ENCODE measurements at regions not wholly inside any gene's neighbourhood (a gene's known extent, or its start where the extent isn't known, plus 50 kb on each side); places are given as distances from the start of the nearest gene placed in this dataset.

DNA sequence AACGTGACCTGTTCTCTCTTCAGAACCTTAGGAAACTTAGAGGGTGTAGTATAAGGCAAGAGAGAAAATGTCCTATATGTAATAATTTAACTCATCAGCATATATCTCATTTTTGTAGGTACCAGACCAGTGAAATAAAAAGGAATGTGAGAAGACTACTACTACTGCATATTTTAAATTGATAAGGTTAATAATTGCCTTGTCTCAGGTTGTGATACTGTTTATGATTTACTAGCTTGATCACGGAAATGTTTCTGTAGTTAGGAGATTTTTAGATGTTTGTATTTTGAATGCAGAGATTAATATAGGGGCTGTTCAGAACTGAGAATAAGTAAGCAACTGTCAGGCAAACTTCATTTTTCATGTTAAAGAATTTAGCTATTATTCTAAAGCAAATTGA, 1563.4 kb downstream of the C4orf33 start:
- TF ChIP-seq, protein P1, sequence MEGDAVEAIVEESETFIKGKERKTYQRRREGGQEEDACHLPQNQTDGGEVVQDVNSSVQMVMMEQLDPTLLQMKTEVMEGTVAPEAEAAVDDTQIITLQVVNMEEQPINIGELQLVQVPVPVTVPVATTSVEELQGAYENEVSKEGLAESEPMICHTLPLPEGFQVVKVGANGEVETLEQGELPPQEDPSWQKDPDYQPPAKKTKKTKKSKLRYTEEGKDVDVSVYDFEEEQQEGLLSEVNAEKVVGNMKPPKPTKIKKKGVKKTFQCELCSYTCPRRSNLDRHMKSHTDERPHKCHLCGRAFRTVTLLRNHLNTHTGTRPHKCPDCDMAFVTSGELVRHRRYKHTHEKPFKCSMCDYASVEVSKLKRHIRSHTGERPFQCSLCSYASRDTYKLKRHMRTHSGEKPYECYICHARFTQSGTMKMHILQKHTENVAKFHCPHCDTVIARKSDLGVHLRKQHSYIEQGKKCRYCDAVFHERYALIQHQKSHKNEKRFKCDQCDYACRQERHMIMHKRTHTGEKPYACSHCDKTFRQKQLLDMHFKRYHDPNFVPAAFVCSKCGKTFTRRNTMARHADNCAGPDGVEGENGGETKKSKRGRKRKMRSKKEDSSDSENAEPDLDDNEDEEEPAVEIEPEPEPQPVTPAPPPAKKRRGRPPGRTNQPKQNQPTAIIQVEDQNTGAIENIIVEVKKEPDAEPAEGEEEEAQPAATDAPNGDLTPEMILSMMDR (IDR thresholded peaks at IDR 0.05) = no peak
- DNase-seq (ENCODE audit: low spot score) (no peak), ATAC-seq (ENCODE audit: low FRiP score) (no peak)

GRCh38 chr4:130668859-130669258, 1572.9 kb downstream of the C4orf33 start:
- DNase-seq (ENCODE audit: low spot score) (no peak), ATAC-seq (ENCODE audit: low FRiP score) (no peak)
- TF ChIP-seq, protein P1 (IDR thresholded peaks at IDR 0.05) = no peak

DNA sequence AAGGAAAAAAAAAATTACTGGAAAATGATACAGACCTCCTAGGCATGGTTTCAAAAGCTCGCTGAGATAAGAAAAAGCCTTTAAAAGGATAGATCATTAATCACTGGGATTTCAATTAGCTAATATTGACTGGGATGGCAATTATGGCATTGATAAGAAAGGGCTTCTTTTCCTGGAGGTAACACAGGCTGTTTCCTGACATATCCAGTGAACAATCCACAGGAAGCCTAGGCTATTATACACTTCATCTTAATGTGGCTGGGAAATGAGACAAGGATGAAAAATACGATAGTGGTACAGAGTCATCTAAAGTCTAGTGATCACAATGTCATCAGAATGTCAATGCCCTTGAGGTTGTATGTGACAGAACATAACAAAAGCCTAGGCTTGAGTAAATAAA, 1579.3 kb downstream of the C4orf33 start:
- ATAC-seq (ENCODE audit: low FRiP score) = no peak
- TF ChIP-seq, protein P1 (IDR thresholded peaks at IDR 0.05) = no peak
- DNase-seq (ENCODE audit: low spot score) = no peak

- TF ChIP-seq, protein P1 (IDR thresholded peaks at IDR 0.05) = no peak
- ATAC-seq (ENCODE audit: low FRiP score) = no peak
- no peak for DNase-seq (ENCODE audit: low spot score)
Observed at GRCh38 chr4:130689181-130689580, 1593.2 kb downstream of the C4orf33 start.

DNA sequence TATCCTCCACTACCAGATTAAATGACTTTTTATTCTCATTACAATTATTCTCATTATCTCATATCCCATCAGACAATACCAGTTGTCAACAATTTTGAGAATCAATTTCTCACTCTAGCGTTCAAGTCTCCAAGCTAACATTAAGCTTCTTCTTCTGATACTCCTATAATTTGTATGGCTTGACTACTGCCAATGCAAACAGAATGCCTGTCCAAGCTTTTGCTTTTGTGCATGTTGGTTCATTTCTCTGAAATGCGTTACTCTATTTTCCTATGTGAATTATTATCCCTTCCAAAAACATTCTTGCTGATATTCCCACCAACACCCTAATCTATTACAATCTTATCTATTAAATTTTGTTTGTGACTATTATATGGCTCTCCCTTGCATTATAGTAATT, 1602.3 kb downstream of the C4orf33 start:
- no peak for DNase-seq (ENCODE audit: low spot score)
- TF ChIP-seq, protein P1 (IDR thresholded peaks at IDR 0.05) = no peak
- no peak for ATAC-seq (ENCODE audit: low FRiP score)

GRCh38 chr4:130699004-130699403, 1603.1 kb downstream of the C4orf33 start:
- TF ChIP-seq, protein P1 (IDR thresholded peaks at IDR 0.05) = no peak
- no peak for DNase-seq (ENCODE audit: low spot score)
- no peak for ATAC-seq (ENCODE audit: low FRiP score)

DNA sequence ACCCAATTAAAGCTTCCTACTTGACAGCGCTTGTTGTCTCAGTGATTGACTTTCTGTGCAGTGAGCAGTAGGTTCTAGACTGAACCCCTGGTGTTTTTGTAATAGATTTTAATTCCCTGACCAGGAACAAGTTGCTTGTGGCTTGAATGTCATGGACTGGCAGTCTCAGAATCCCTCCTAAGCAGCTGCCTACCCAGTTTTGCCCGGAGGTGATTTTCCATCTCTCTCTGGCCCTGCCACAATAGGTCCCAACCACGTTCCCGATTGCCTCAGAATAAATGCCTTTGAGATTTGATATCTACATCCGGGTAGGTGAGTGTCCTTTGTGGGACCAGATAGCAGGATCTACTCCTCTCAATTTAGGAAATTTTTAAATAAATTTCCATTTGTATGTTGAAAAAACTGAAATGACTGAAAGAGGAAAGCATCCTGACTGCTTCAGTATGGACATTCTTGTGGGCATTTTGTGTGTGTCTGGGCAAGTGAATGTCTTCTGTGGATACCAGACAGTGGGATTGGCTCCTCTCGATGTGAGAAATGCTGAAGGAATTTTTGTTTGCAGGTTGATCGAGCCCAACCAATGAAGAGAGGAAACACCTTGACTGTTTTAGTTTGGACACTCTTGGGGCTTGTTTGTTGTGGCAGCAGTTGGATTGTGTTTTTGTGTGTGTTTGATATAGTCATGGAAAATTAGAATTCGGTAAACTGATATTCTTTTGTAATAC, 1607.4 kb downstream of the C4orf33 start:
- DNase-seq (ENCODE audit: low spot score) = no peak

More for the DNA sequence above, 1607.4 kb downstream of the C4orf33 start:
- TF ChIP-seq, protein P1 (IDR thresholded peaks at IDR 0.05) = no peak
- no peak for ATAC-seq (ENCODE audit: low FRiP score)

Data from omental fat pad (tissue), 3 donors.